OCI-LY3 (cell line): ENCODE measurements at regions not wholly inside any gene's neighbourhood (a gene's known extent, or its start where the extent isn't known, plus 50 kb on each side); places are given as distances from the start of the nearest gene placed in this dataset.

Source experiments
- H2AFZ ChIP-seq: fragments of 200-600, 300-600 bp; shearing (Covaris generic); 2 replicates; pipeline ENCODE4 v1.6.0; 2014; ENCODE audit warnings: antibody characterized with exemption, low read depth, low read length
- H3K27ac ChIP-seq: fragments of 200-600, 300-600 bp; sonication (generic); 2 replicates; pipeline ENCODE4 v1.5.1; 2014; ENCODE audit warnings: mild to moderate bottlenecking, low read length, moderate library complexity, mixed read lengths
- H3K27me3 ChIP-seq: fragments of 200-600, 300-600 bp; sonication (generic); 2 replicates; pipeline ENCODE4 v1.6.1; 2014; ENCODE audit warnings: low read depth, low read length, mixed read lengths
- H3K36me3 ChIP-seq: fragments of 200-600, 300-600 bp; sonication (generic); replicated peaks from 2 replicates; pipeline ENCODE3; 2014; ENCODE audit warnings: low read depth, low read length, mixed read lengths
- H3K4me1 ChIP-seq: fragments of 300-600, 200-600 bp; sonication (generic); 2 replicates; pipeline ENCODE4 v1.6.1; 2014; ENCODE audit warnings: low read length, mixed read lengths
- H3K4me2 ChIP-seq: fragments of 200-600, 300-600 bp; sonication (generic); 2 replicates; pipeline ENCODE4 v1.6.1; 2014; ENCODE audit warnings: low read length, mixed read lengths
- H3K4me3 ChIP-seq: fragments of 300-600, 200-600 bp; sonication (generic); 2 replicates; pipeline ENCODE4 v1.5.1; 2014; ENCODE audit warnings: antibody characterized with exemption, mild to moderate bottlenecking, low read length, moderate library complexity
- H3K79me2 ChIP-seq: fragments of 300-600, 200-600 bp; shearing (Covaris generic); 2 replicates; pipeline ENCODE4 v1.6.1; 2014; ENCODE audit warnings: mild to moderate bottlenecking, low read length, mixed read lengths
- H3K9ac ChIP-seq: fragments of 300-600, 200-600 bp; shearing (Covaris generic); 2 replicates; pipeline ENCODE4 v1.6.0; 2014; ENCODE audit warnings: mild to moderate bottlenecking, low read length, moderate library complexity
- H3K9me3 ChIP-seq: fragments of 200-600, 300-600 bp; shearing (Covaris generic); 2 replicates; pipeline ENCODE4 v1.6.1; 2014; ENCODE audit warnings: low read length, mixed read lengths; ENCODE audit not compliant: insufficient read depth
- H4K20me1 ChIP-seq: fragments of 200-600, 300-600 bp; sonication (generic); 2 replicates; pipeline ENCODE4 v1.6.1; 2016; ENCODE audit warnings: low read length, mixed read lengths; ENCODE audit not compliant: insufficient read depth
- CTCF ChIP-seq: fragments of 200-600, 300-600 bp; sonication (generic); IDR thresholded peaks from 2 replicates; pipeline ENCODE4 v1.5.1; 2014; ENCODE audit warnings: antibody characterized with exemption, low read length, low read depth
- EZH2phosphoT487 ChIP-seq: fragments of 200-600 bp; shearing (Covaris generic); IDR thresholded peaks from 2 replicates; pipeline ENCODE4 v1.6.1; 2018; ENCODE audit warnings: antibody characterized with exemption, mixed run types, low read depth

GRCh38 chr1:193463326-193463932, 277.0 kb upstream of the B3GALT2 start:
- Histone ChIP-seq H2AFZ (peak overlapping the region; percentile 27), H3K79me2 (no peaks in the 10 kb centered on the region), H3K9ac (no peak overlapping the region), H3K9me3 (no peaks in the 10 kb centered on the region), H3K4me1 (peaks cover 13% of the 10 kb centered on the region), H3K27me3 (no peaks in the 10 kb centered on the region), H3K4me2 (peak overlapping the region; percentile 69), H3K36me3 (no peaks in the 10 kb centered on the region), H3K27ac (no peak overlapping the region), H3K4me3 (peak overlapping the region; percentile 54), H4K20me1 (no peaks in the 10 kb centered on the region)
- TF ChIP-seq EZH2phosphoT487: no peak
- TF ChIP-seq CTCF: no peak

GRCh38 chr1:193462629-193463320, 276.4 kb upstream of the B3GALT2 start:
- H3K4me1 ChIP-seq: peaks cover 13% of the 10 kb centered on the region
- no peak overlapping the region for H3K27ac ChIP-seq
- H3K27me3 ChIP-seq: no peaks in the 10 kb centered on the region
- H3K79me2 ChIP-seq: no peaks in the 10 kb centered on the region
- H3K36me3 ChIP-seq: no peaks in the 10 kb centered on the region
- peak overlapping the region; percentile 24 for H3K9ac ChIP-seq
- H4K20me1 ChIP-seq: no peaks in the 10 kb centered on the region
- peak overlapping the region; percentile 54 for H3K4me3 ChIP-seq
- H3K9me3 ChIP-seq: no peaks in the 10 kb centered on the region
- no peak for TF ChIP-seq EZH2phosphoT487
- no peak for TF ChIP-seq CTCF
- peak overlapping the region; percentile 69 for H3K4me2 ChIP-seq
- H2AFZ ChIP-seq: peak overlapping the region; percentile 27

- H4K20me1 ChIP-seq: no peaks in the 10 kb centered on the region
- TF ChIP-seq EZH2phosphoT487 (no peak), CTCF (no peak)
- H3K4me3 ChIP-seq: no peak overlapping the region
- no peak overlapping the region for H3K4me2 ChIP-seq
- H3K79me2 ChIP-seq: no peaks in the 10 kb centered on the region
- no peaks in the 10 kb centered on the region for H3K27me3 ChIP-seq
- no peak overlapping the region for H2AFZ ChIP-seq
- H3K27ac ChIP-seq: no peak overlapping the region
- no peak overlapping the region for H3K9ac ChIP-seq
- no peaks in the 10 kb centered on the region for H3K9me3 ChIP-seq
- no peaks in the 10 kb centered on the region for H3K36me3 ChIP-seq
- H3K4me1 ChIP-seq: peaks cover 13% of the 10 kb centered on the region
These were observed 272.2 kb upstream of the B3GALT2 start for GRCh38 chr1:193458628-193459027.

- Histone ChIP-seq H3K27me3 (no peaks in the 10 kb centered on the region), H2AFZ (no peak overlapping the region), H4K20me1 (no peaks in the 10 kb centered on the region), H3K9me3 (no peaks in the 10 kb centered on the region), H3K36me3 (no peaks in the 10 kb centered on the region), H3K79me2 (no peaks in the 10 kb centered on the region), H3K4me1 (peaks cover 5% of the 10 kb centered on the region), H3K4me3 (no peak overlapping the region), H3K4me2 (no peak overlapping the region), H3K9ac (no peak overlapping the region), H3K27ac (no peak overlapping the region)
- TF ChIP-seq CTCF (no peak), EZH2phosphoT487 (no peak)
These were observed 271.3 kb upstream of the B3GALT2 start for GRCh38 chr1:193457676-193458075.
